ENCODE measurements at regions not wholly inside any gene's neighbourhood (a gene's known extent, or its start where the extent isn't known, plus 50 kb on each side); places are given as distances from the start of the nearest gene placed in this dataset.

GRCh38 chr5:98403131-98403530 is 370.3 kb upstream of the RGMB start:
- DNase-seq = no peak

- DNase-seq = no peak
These were observed 358.5 kb upstream of the RGMB start for GRCh38 chr5:98414938-98415337.

- no peak for DNase-seq
These were observed 357.8 kb upstream of the RGMB start for GRCh38 chr5:98415663-98416062.

DNA sequence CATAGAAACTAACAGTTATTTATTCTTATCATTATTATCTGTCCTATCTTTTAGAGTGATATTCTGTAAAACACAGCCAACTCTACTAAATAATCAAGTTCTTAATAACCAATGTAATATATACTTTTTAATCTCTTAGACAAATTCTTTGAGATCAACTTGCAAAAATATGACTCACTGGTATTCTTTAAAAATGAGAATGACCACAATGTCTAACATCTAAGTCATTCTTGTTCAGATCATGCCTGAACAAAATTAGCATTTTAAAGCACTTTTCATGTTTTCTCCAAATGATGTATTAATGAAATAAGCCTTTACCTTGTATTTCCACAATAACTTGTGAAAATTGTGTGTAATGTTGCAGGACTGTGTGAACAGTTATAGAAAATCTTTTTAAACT is 356.9 kb upstream of the RGMB start:
- no peak for DNase-seq

GRCh38 chr5:98419825-98420224 is 353.6 kb upstream of the RGMB start:
- no peak for DNase-seq

GRCh38 chr5:98424681-98425450 is 348.6 kb upstream of the RGMB start:
- DNase-seq = no peak

- DNase-seq = no peak
These were observed 347.8 kb upstream of the RGMB start for GRCh38 chr5:98425640-98426039.

DNA sequence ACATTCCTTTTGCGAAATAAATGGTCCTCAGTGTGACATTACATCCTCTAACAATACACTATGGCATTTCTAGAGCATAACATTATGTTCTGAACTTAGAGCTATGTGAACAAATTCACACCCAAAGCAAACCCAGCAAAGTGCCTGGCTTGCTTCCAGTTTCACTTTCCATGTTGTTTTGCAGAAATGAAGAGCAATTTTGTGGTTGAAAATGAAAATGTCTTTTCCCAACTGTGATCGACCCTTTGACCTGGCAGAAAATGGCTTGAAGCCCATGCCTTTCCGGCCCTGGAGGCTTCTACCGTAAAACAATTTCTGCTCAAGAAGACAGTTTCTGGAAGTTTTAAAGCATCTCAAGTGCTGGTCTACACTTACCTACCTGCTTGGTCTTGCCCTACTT is 344.7 kb upstream of the RGMB start:
- DNase-seq = no peak

DNA sequence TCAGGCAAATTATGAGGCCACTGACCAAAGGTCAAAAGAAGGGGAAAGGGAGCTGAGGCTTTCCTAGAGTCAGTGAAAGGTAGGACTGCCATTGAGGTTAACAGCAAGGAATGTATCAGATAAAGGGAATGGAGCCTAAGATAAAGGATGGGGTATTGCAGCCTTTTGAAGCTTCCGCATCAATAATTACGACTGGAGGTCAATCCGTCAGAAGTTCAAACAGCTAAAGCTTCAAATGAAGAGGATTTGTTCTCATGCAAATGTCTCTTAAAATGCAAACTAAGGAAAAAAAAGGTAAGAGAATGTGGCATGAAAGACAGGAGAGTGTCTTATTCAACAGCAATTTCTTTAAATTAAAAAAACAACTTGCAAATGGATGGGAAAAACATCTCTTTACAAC is 341.1 kb upstream of the RGMB start:
- DNase-seq = no peak

DNA sequence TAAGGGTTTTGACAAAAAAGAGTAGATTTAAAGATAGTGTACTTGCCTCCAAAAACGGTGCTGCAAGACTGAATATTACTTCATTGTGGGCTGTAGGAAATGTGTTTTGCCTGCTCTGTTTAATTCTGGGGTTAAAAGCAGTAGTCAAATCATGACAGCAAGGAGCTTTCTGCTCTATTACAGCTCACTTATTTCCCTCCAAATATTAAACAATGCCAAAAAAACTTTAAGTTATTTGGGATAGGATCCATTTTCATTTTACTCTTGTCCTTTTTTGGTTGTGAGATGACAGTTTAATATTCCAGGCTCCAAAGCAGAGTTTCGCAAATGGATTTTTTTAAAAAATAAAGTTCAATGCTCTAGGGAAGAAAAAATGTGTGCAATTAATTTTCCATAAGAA is 340.4 kb upstream of the RGMB start:
- DNase-seq = no peak

DNA sequence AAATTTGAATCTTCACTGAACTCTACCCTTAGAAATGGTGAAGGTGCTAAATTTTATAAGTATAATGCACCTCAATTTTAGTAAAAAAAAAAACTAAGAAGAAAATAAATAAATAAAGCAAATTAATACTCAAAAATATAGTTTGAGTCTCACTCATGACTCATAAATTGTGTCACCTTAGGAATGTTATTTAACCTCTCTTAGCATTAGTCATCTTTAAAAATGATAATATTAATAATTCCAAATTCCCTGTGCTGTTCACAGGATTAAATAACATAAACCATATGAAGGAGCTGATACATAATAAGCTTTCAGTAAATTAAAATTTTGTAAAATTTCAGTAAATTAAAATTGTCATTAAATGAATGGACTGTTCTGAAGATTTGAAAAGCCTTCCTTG is 339.8 kb upstream of the RGMB start:
- no peak for DNase-seq

GRCh38 chr5:98436667-98437066 is 336.8 kb upstream of the RGMB start:
- DNase-seq = no peak

- DNase-seq = no peak
These were observed 331.0 kb upstream of the RGMB start for GRCh38 chr5:98442448-98442847.

GRCh38 chr5:98443881-98444280 is 329.6 kb upstream of the RGMB start:
- no peak for DNase-seq

DNA sequence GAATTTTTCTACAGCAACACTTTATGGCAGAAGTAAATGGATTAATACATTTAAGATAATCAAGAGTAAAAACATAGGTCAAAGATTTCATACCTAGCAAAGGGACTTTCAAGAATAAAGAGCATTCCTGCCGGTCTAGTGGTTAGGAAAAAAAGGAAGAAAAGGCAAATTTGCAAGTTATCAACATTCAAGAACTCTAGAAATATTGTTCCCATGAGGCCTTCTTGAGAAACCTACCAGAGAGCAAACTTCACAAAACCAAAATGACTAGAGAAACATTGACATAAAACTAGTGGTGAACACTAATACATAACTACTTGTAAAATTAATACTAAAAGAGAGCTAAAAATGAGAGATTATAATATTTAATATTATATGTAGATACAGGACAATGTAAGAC is 320.2 kb upstream of the RGMB start:
- no peak for DNase-seq

- no peak for DNase-seq
These were observed 319.1 kb upstream of the RGMB start for GRCh38 chr5:98454407-98454806.

DNA sequence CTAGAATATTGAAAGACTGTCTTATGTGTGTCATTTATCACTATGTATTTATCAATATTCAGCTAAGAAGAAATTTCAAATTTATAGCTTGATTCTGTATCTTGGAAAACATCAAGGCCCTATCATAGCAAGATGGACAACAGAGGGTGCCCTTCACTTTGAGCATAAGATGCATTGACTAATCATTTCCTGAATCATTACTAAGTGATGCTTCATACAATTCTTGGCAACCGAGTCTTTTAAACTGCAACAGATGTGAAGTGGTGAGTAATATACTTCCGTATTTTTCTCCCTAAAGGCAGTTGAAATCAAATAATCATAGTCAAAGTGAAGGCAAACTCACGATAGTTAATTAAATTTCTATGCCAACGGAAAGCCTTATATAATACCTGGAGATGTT is 318.6 kb upstream of the RGMB start:
- no peak for DNase-seq

DNA sequence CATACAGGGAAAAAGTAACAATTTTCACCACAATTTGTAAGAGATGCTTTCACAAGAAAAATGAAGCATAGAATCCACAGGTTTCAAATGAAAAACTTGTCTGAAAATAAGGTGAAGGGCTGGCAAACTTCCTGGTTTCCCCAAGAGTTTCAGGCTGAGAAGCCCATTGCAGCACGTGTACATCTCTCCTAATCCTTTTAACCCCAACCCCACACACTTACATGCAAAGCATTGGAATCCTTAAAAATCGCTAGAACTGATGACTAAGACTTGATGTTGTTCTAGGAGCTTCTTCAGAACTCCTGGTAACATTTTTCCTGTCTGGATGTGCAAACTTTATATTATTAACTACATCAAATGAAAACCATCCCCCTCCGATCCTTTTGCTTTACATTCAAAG is 317.8 kb upstream of the RGMB start:
- DNase-seq = no peak

- DNase-seq = no peak
These were observed 315.5 kb upstream of the RGMB start for GRCh38 chr5:98458004-98458403.

DNA sequence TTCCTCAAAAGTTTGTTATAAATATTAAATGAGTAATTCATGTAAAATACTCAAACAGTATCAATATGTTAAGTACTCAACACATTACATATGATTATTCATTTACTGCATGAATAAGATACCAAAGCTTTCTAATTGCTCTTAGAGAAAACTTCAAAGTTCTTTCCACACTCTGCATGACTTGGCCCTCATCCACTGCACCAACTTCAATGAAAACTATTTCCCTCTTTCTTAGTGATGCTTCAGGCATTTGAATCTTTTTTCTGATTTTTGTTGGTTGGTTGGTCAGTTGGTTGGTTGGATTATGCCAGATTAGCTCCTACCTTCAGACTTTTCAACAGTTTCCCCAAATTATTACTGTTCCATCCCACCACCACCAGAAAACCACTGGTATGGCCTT is 314.7 kb upstream of the RGMB start:
- no peak for DNase-seq

DNA sequence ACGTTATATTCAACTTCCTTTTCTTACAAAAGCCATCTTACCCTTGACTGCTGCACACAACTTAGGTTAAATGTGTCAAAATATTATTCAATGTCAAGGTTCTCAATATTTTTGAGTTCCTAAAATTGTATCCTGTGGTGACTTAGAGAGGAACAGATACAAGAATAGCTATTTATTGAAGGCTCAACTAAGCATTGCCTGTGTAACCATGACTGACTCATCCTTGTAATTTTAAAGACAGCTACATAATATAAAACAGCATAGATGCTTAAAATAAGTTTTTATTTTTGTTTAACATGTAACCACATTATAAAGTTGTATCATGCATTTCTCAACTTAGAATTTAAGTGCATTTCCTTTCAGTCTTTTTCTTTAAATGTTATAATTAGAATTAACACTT is 312.9 kb upstream of the RGMB start:
- no peak for DNase-seq

- DNase-seq = no peak
These were observed 312.0 kb upstream of the RGMB start for GRCh38 chr5:98461485-98461884.

- DNase-seq = no peak
These were observed 310.2 kb upstream of the RGMB start for GRCh38 chr5:98463222-98463621.

DNA sequence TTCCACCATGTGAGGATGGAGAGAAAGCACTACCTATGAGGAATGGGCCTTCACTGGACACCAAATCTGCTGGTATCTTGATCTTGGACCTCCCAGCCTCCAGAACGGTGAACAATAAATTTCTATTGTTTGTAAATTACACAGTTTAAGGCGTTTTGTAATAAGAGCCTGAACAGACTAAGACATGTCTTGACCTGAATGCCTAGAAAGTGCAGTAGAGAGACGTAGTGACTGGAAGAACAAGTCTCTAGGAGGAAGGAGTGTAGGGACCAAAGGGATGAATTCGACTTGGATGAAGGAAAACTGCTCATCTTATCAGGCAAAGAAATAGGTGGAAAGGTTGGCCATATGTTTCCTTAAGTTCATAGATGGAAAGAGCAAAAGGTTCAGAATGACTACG is 309.8 kb upstream of the RGMB start:
- DNase-seq = no peak

DNA sequence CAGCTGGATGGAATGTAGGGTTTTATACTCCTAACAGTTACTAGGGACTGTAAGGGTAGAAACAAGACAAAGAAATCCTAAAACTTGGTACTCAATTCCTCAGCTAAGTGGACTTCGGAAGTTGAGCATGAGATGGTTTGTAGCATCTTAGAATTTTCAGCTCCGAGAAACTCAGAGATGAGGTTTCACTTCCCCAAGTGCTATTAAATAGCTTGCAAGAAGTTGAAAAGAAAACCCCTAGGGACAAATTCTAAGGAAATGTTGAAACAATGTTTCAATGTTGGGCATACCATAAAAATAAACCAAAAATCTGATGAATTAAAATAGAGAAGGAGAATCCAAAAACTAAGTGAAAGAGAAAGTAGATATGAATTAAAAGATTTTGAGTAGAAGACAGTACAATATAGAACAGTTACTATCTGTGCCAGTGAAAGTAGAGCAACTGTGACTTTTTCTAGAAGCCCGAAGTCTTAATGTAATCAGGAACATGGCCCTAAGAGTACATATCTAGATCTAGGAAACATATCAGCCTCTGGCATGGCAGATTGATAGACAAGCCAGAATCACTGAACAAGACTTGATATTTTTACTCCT is 308.6 kb upstream of the RGMB start:
- DNase-seq = no peak
